ENCODE measurements at regions not wholly inside any gene's neighbourhood (a gene's known extent, or its start where the extent isn't known, plus 50 kb on each side); places are given as distances from the start of the nearest gene placed in this dataset.

- no peak overlapping the region for H3K27ac ChIP-seq
- TF ChIP-seq CTCF (IDR thresholded peaks at IDR 0.05) (no peak), ZFX (IDR thresholded peaks at IDR 0.05; ENCODE audit: borderline replicate concordance) (no peak)
Measured at GRCh38 chr2:138997856-138998517, 217.8 kb upstream of the NXPH2 start.

GRCh38 chr2:138997346-138997745, 217.2 kb upstream of the NXPH2 start:
- H3K27ac ChIP-seq, result no peak overlapping the region
- TF ChIP-seq CTCF (IDR thresholded peaks at IDR 0.05), result no peak
- no peak for TF ChIP-seq ZFX (IDR thresholded peaks at IDR 0.05; ENCODE audit: borderline replicate concordance)

GRCh38 chr2:138994502-138994901, 214.3 kb upstream of the NXPH2 start:
- H3K27ac ChIP-seq, result no peak overlapping the region
- TF ChIP-seq CTCF (IDR thresholded peaks at IDR 0.05) (no peak), ZFX (IDR thresholded peaks at IDR 0.05; ENCODE audit: borderline replicate concordance) (no peak)

GRCh38 chr2:138985881-138986280, 205.7 kb upstream of the NXPH2 start:
- no peak overlapping the region for H3K27ac ChIP-seq
- no peak for TF ChIP-seq CTCF (IDR thresholded peaks at IDR 0.05)
- no peak for TF ChIP-seq ZFX (IDR thresholded peaks at IDR 0.05; ENCODE audit: borderline replicate concordance)

GRCh38 chr2:138979131-138979785, 199.1 kb upstream of the NXPH2 start:
- H3K27ac ChIP-seq, result no peak overlapping the region

GRCh38 chr2:138974651-138975050, 194.5 kb upstream of the NXPH2 start:
- H3K27ac ChIP-seq, result no peak overlapping the region
- no peak for TF ChIP-seq CTCF (IDR thresholded peaks at IDR 0.05)
- no peak for TF ChIP-seq ZFX (IDR thresholded peaks at IDR 0.05; ENCODE audit: borderline replicate concordance)

More at GRCh38 chr2:138979131-138979785, 199.1 kb upstream of the NXPH2 start:
- TF ChIP-seq CTCF (IDR thresholded peaks at IDR 0.05) (no peak), ZFX (IDR thresholded peaks at IDR 0.05; ENCODE audit: borderline replicate concordance) (no peak)

- no peak for TF ChIP-seq ZFX (IDR thresholded peaks at IDR 0.05; ENCODE audit: borderline replicate concordance)
- no peak for TF ChIP-seq CTCF (IDR thresholded peaks at IDR 0.05)
- H3K27ac ChIP-seq, result no peak overlapping the region
Measured at GRCh38 chr2:138964418-138964817, 184.2 kb upstream of the NXPH2 start.

All from 22Rv1 (cell line).